ENCODE measurements at regions not wholly inside any gene's neighbourhood (a gene's known extent, or its start where the extent isn't known, plus 50 kb on each side); places are given as distances from the start of the nearest gene placed in this dataset.

- TF ChIP-seq EZH2phosphoT487 (IDR thresholded peaks at IDR 0.05; ENCODE audit: low read depth, severe bottlenecking, unreplicated experiment) = no peak
- TF ChIP-seq, protein P1, sequence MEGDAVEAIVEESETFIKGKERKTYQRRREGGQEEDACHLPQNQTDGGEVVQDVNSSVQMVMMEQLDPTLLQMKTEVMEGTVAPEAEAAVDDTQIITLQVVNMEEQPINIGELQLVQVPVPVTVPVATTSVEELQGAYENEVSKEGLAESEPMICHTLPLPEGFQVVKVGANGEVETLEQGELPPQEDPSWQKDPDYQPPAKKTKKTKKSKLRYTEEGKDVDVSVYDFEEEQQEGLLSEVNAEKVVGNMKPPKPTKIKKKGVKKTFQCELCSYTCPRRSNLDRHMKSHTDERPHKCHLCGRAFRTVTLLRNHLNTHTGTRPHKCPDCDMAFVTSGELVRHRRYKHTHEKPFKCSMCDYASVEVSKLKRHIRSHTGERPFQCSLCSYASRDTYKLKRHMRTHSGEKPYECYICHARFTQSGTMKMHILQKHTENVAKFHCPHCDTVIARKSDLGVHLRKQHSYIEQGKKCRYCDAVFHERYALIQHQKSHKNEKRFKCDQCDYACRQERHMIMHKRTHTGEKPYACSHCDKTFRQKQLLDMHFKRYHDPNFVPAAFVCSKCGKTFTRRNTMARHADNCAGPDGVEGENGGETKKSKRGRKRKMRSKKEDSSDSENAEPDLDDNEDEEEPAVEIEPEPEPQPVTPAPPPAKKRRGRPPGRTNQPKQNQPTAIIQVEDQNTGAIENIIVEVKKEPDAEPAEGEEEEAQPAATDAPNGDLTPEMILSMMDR (IDR thresholded peaks at IDR 0.05; ENCODE audit: poor library complexity) = no peak
- TF ChIP-seq EZH2 (IDR thresholded peaks at IDR 0.05; ENCODE audit: borderline replicate concordance) = no peak
- Histone ChIP-seq H3K36me3 (replicated peaks; ENCODE audit: insufficient read depth, low read depth) (no peaks in the 10 kb centered on the region), H3K27ac (no peak overlapping the region), H3K4me3 (no peak overlapping the region), H3K27me3 (no peaks in the 10 kb centered on the region), H3K4me1 (ENCODE audit: insufficient read depth) (peaks cover 5% of the 10 kb centered on the region), H3K9me3 (ENCODE audit: low read depth) (no peaks in the 10 kb centered on the region), H2AFZ (no peak overlapping the region), H3K9me2 (replicated peaks; ENCODE audit: insufficient read depth) (no peaks in the 10 kb centered on the region), H4K20me1 (ENCODE audit: insufficient read depth, poor library complexity, severe bottlenecking) (no peaks in the 10 kb centered on the region), H3K4me2 (no peak overlapping the region), H3K79me2 (no peaks in the 10 kb centered on the region)
- WGBS (ENCODE audit: low lambda C conversion rate, missing lambda C conversion rate) = 79% methylated on average over 2 of the region's 2 CpGs
- no peak for DNase-seq (ENCODE audit: low spot score)
Observed at GRCh38 chr4:114396808-114397207, 201.8 kb upstream of the UGT8 start.

DNA sequence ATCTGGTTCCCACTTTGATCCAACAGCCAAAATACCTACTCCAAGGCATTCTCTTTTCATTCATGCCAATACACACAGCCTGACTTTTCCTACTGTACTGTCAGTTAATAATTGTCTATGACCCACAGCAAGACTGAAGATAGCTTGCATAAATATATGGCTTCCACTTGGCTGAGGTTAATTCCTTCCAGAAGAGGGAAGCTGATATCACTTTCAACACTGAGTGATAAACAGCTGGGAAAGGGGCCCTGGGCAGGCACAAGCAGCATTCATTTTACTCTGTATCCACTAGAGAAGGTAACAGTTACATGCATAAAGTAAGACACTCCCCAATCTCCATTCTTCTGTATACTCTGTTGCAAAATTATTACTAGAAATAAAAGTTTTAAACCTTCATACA, 200.2 kb upstream of the UGT8 start:
- no peaks in the 10 kb centered on the region for H4K20me1 ChIP-seq (ENCODE audit: insufficient read depth, poor library complexity, severe bottlenecking)
- H3K27me3 ChIP-seq = no peaks in the 10 kb centered on the region
- TF ChIP-seq EZH2 (IDR thresholded peaks at IDR 0.05; ENCODE audit: borderline replicate concordance) (no peak), EZH2phosphoT487 (IDR thresholded peaks at IDR 0.05; ENCODE audit: low read depth, severe bottlenecking, unreplicated experiment) (no peak)
- TF ChIP-seq, protein P1 (IDR thresholded peaks at IDR 0.05; ENCODE audit: poor library complexity) = no peak
- no peak overlapping the region for H2AFZ ChIP-seq
- no peaks in the 10 kb centered on the region for H3K36me3 ChIP-seq (replicated peaks; ENCODE audit: insufficient read depth, low read depth)
- peak; percentile 30 for DNase-seq (ENCODE audit: low spot score)
- no peaks in the 10 kb centered on the region for H3K9me3 ChIP-seq (ENCODE audit: low read depth)
- no peak overlapping the region for H3K4me3 ChIP-seq
- H3K9me2 ChIP-seq (replicated peaks; ENCODE audit: insufficient read depth) = no peaks in the 10 kb centered on the region
- peak overlapping the region; percentile 10 for H3K4me2 ChIP-seq
- H3K79me2 ChIP-seq = no peaks in the 10 kb centered on the region
- no peak overlapping the region for H3K27ac ChIP-seq
- H3K4me1 ChIP-seq (ENCODE audit: insufficient read depth) = peaks cover 5% of the 10 kb centered on the region

- H3K9me3 ChIP-seq (ENCODE audit: low read depth) = no peaks in the 10 kb centered on the region
- no peaks in the 10 kb centered on the region for H3K36me3 ChIP-seq (replicated peaks; ENCODE audit: insufficient read depth, low read depth)
- no peaks in the 10 kb centered on the region for H3K79me2 ChIP-seq
- H3K4me2 ChIP-seq = peak overlapping the region; percentile 10
- H4K20me1 ChIP-seq (ENCODE audit: insufficient read depth, poor library complexity, severe bottlenecking) = no peaks in the 10 kb centered on the region
- peaks cover 5% of the 10 kb centered on the region for H3K4me1 ChIP-seq (ENCODE audit: insufficient read depth)
- H2AFZ ChIP-seq = no peak overlapping the region
- H3K27ac ChIP-seq = no peak overlapping the region
- 47% methylated on average over 5 of the region's 5 CpGs for WGBS (ENCODE audit: low lambda C conversion rate, missing lambda C conversion rate)
- no peaks in the 10 kb centered on the region for H3K9me2 ChIP-seq (replicated peaks; ENCODE audit: insufficient read depth)
- no peaks in the 10 kb centered on the region for H3K27me3 ChIP-seq
- peak; percentile 32 for DNase-seq (ENCODE audit: low spot score)
- no peak overlapping the region for H3K4me3 ChIP-seq
- TF ChIP-seq, protein P1 (IDR thresholded peaks at IDR 0.05; ENCODE audit: poor library complexity) = no peak
- TF ChIP-seq EZH2 (IDR thresholded peaks at IDR 0.05; ENCODE audit: borderline replicate concordance) (no peak), EZH2phosphoT487 (IDR thresholded peaks at IDR 0.05; ENCODE audit: low read depth, severe bottlenecking, unreplicated experiment) (no peak)
Observed at GRCh38 chr4:114399105-114399504, 199.5 kb upstream of the UGT8 start.

DNA sequence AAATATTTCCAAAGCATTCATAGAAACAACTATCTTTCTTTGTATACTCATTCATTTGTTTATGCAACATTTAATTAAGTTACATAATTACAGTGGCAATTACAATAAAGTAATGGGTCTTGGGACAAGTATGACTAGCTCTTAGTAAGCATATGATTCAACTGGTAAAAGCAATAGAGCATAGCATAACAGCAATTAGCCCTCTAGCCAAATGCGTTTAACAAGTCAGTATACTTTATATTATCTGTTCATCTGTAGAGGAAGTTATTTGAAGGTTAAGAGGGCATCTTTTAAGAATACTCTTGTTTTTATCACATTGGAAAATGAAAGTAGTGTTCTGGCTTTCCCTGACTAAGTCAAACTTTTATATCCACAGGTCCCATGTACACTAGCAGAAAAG, 198.1 kb upstream of the UGT8 start:
- TF ChIP-seq, protein P1 (IDR thresholded peaks at IDR 0.05; ENCODE audit: poor library complexity) = no peak
- TF ChIP-seq EZH2 (IDR thresholded peaks at IDR 0.05; ENCODE audit: borderline replicate concordance) (no peak), EZH2phosphoT487 (IDR thresholded peaks at IDR 0.05; ENCODE audit: low read depth, severe bottlenecking, unreplicated experiment) (no peak)
- Histone ChIP-seq H3K9me3 (ENCODE audit: low read depth) (no peaks in the 10 kb centered on the region), H3K27me3 (no peaks in the 10 kb centered on the region), H3K4me1 (ENCODE audit: insufficient read depth) (peaks cover 5% of the 10 kb centered on the region), H3K4me3 (no peak overlapping the region), H3K36me3 (replicated peaks; ENCODE audit: insufficient read depth, low read depth) (no peaks in the 10 kb centered on the region), H3K79me2 (no peaks in the 10 kb centered on the region), H2AFZ (no peak overlapping the region), H3K4me2 (peak overlapping the region; percentile 16), H4K20me1 (ENCODE audit: insufficient read depth, poor library complexity, severe bottlenecking) (no peaks in the 10 kb centered on the region), H3K27ac (no peak overlapping the region), H3K9me2 (replicated peaks; ENCODE audit: insufficient read depth) (no peaks in the 10 kb centered on the region)
- no peak for DNase-seq (ENCODE audit: low spot score)
- 29% methylated on average over 1 of the region's 1 CpG for WGBS (ENCODE audit: low lambda C conversion rate, missing lambda C conversion rate)

Measured in hepatocyte (in vitro differentiated cells).